ENCODE measurements at regions not wholly inside any gene's neighbourhood (a gene's known extent, or its start where the extent isn't known, plus 50 kb on each side); places are given as distances from the start of the nearest gene placed in this dataset.

GRCh38 chr6:170212956-170213636 lies 77.8 kb downstream of the DLL1 start:
- no peak for TF ChIP-seq SUZ12 (IDR thresholded peaks at IDR 0.05; ENCODE audit: extremely low read depth, insufficient read depth, insufficient read length)
- no peak for TF ChIP-seq ZNF274 (IDR thresholded peaks at IDR 0.05; ENCODE audit: low read depth, low read length)

All from NT2/D1 (cell line).